Esophagus muscularis mucosa (tissue), 4 donors: ENCODE measurements at regions not wholly inside any gene's neighbourhood (a gene's known extent, or its start where the extent isn't known, plus 50 kb on each side); places are given as distances from the start of the nearest gene placed in this dataset.

Source experiments
- DNase-seq: peaks from one replicate; pipeline ENCODE4 v3.0.0-alpha.2; 2017; ENCODE audit errors: extremely low spot score
- H3K27ac ChIP-seq, 4 donors: fragments of 200-600 bp; sonication (generic); replicated peaks in 1 of 4; 1 replicate in 3 of 4; 2 replicates in 1 of 4; pipeline ENCODE4 v1.5.1; 2016 to 2019; ENCODE audit warnings: mild to moderate bottlenecking in 1 of 4
- H3K27me3 ChIP-seq, 4 donors: fragments of 200-600 bp; sonication (generic); one replicate each; pipeline versions ENCODE4 v1.5.1 to v1.6.0; 2016 to 2019
- H3K36me3 ChIP-seq, 4 donors: fragments of 200-600 bp; sonication (generic); one replicate each; pipeline ENCODE4 v1.5.1; 2016 to 2019
- H3K4me1 ChIP-seq, 4 donors: fragments of 200-600 bp; sonication (generic); one replicate each; pipeline ENCODE4 v1.5.1; 2016 to 2019
- H3K4me3 ChIP-seq, 4 donors: fragments of 200-600 bp; sonication (generic); 1 replicate in 2 of 4; 2 replicates in 2 of 4; pipeline ENCODE4 v1.5.1; 2016 to 2019; ENCODE audit warnings: mild to moderate bottlenecking in 4 of 4, moderate library complexity in 1 of 4
- H3K9me3 ChIP-seq, 4 donors: fragments of 200-600 bp; sonication (generic); 1 replicate in 3 of 4; 2 replicates in 1 of 4; pipeline ENCODE4 v1.5.1; 2016 to 2019
- CTCF ChIP-seq, 3 experiments: fragments of 200-600 bp in 2 of 3; fragments of 450-650 bp in 1 of 3; sonication (generic) in 2 of 3; IDR thresholded peaks; one replicate each; pipeline ENCODE4 v1.5.1; 2017 to 2019; ENCODE audit warnings: antibody characterized with exemption in 3 of 3, mild to moderate bottlenecking in 2 of 3, moderate library complexity in 1 of 3
- EP300 ChIP-seq: sonication (generic); formaldehyde crosslinking; IDR thresholded peaks from one replicate; pipeline ENCODE4 v1.6.1; 2017; ENCODE audit warnings: antibody characterized with exemption
- POLR2A ChIP-seq: fragments of 450-650 bp; IDR thresholded peaks from one replicate; pipeline ENCODE4 v1.6.1; 2017; ENCODE audit warnings: antibody characterized with exemption, moderate library complexity, mild to moderate bottlenecking, low read depth
- POLR2AphosphoS5 ChIP-seq, 2 donors: sonication (generic); formaldehyde crosslinking; IDR thresholded peaks; one replicate each; pipeline ENCODE4 v1.6.1; 2017; ENCODE audit warnings: antibody characterized with exemption in 2 of 2
- WGBS: methylation state at CpG from one replicate; pipeline ENCODE4 v1.1.5; 2018; 5-methylcytosine and 5-hydroxymethylcytosine counted together
- intact Hi-C: fragments of 100-400 bp; cut with DNase I; formaldehyde crosslinking; loops from one replicate; pipeline ENCODE4 v1.15.1; 2023

- H3K27ac ChIP-seq = no peak overlapping the region
- WGBS = 92% methylated on average over 3 of the region's 3 CpGs
- H3K9me3 ChIP-seq = no peaks in the 10 kb centered on the region
- intact Hi-C loops = no loop called here
- no peaks in the 10 kb centered on the region for H3K27me3 ChIP-seq
- no peaks in the 10 kb centered on the region for H3K36me3 ChIP-seq
- DNase-seq = no peak
- no peak overlapping the region for H3K4me3 ChIP-seq
- TF ChIP-seq CTCF (IDR thresholded peaks at IDR 0.05) = no peak
- TF ChIP-seq POLR2A = no peak
- TF ChIP-seq EP300 = no peak
- no peak for TF ChIP-seq POLR2AphosphoS5 (IDR thresholded peaks at IDR 0.05)
- H3K4me1 ChIP-seq = peaks cover 0 to 10% (median 4%) of the 10 kb centered on the region in 4 donors
Measured at GRCh38 chr1:221636096-221636495, 105.8 kb downstream of the DUSP10 start.

DNA sequence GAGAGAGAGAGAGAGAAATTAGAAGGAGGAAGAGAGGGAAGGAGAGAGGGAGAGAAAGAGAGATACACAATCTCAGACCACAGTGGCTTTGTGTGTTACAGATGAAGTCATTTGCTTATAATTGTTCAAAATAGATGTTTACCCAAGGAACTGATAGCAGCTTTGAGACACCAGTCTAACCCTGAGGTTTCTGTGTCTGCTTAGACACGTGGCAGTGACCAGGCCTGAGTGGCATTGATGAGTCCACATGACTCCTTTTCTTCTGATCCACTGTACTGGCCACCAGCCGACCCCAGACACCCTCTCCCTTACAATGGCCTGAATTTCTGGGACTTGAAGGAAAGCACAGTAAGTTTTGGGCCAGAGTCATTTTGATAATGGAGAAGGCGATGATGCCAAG, 104.9 kb downstream of the DUSP10 start:
- H3K27ac ChIP-seq = no peak overlapping the region
- 90% methylated on average over 3 of the region's 3 CpGs for WGBS
- no peak for DNase-seq

DNA sequence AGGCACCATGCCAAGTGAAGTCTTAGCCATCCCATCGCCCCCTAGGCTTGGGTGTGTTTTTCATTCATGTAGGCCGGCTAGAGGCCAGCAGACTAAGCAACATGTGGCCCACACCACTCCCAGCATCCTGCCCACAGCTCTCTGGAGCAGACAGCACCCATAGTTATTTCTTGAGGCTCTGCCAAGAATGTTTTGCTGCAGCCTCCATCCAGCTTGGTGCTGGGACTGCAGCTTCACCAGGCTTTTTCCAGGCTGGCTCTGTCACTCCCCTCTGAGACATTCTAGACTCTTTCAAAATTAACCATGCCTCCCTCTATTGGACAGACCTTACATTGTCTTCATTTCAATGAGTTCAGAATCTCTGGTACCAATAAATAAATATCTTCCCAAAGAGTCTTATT, 104.2 kb downstream of the DUSP10 start:
- Histone ChIP-seq H3K9me3 (no peaks in the 10 kb centered on the region), H3K27me3 (no peaks in the 10 kb centered on the region), H3K36me3 (no peaks in the 10 kb centered on the region), H3K4me1 (peaks cover 0 to 10% (median 4%) of the 10 kb centered on the region in 4 donors), H3K4me3 (no peak overlapping the region), H3K27ac (no peak overlapping the region)
- intact Hi-C loops = no loop called here
- TF ChIP-seq POLR2AphosphoS5 (IDR thresholded peaks at IDR 0.05) = no peak
- no peak for TF ChIP-seq EP300
- TF ChIP-seq CTCF (IDR thresholded peaks at IDR 0.05) = peak in 1 of 3 experiments; percentile 22
- TF ChIP-seq POLR2A = no peak
- 58% methylated on average over 2 of the region's 2 CpGs for WGBS
- no peak for DNase-seq

More for the DNA sequence above, 104.9 kb downstream of the DUSP10 start:
- Histone ChIP-seq H3K4me3 (no peak overlapping the region), H3K4me1 (peaks cover 0 to 10% (median 4%) of the 10 kb centered on the region in 4 donors), H3K27me3 (no peaks in the 10 kb centered on the region), H3K9me3 (no peaks in the 10 kb centered on the region), H3K36me3 (no peaks in the 10 kb centered on the region)
- TF ChIP-seq POLR2A (no peak), POLR2AphosphoS5 (IDR thresholded peaks at IDR 0.05) (no peak), EP300 (no peak), CTCF (IDR thresholded peaks at IDR 0.05) (no peak)
- intact Hi-C loops = no loop called here

DNA sequence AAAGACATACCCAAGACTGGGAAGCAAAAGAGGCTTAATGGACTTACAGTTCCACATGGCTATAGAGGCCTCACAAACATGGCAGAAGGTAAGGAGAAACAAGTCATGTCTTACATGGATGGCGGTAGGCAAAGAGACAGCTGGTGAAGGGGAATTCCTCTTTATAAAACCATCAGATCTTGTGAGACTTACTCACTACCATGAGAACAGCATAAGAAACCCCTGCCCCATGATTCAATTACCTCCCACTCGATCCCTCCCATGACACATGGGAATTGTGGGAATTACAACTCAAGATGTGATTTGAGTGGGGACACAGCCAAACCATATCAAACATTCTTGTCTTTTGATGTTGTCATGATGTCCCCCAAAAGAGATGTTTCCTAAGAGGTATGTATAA, 103.3 kb downstream of the DUSP10 start:
- Histone ChIP-seq H3K27ac (no peak overlapping the region), H3K4me1 (peaks cover 0 to 10% (median 4%) of the 10 kb centered on the region in 4 donors), H3K36me3 (no peaks in the 10 kb centered on the region), H3K4me3 (no peak overlapping the region), H3K9me3 (no peaks in the 10 kb centered on the region), H3K27me3 (no peaks in the 10 kb centered on the region)
- intact Hi-C loops = no loop called here
- TF ChIP-seq POLR2AphosphoS5 (IDR thresholded peaks at IDR 0.05) (no peak), POLR2A (no peak), CTCF (IDR thresholded peaks at IDR 0.05) (no peak), EP300 (no peak)
- WGBS = 91% methylated on average over 2 of the region's 2 CpGs
- no peak for DNase-seq

- 91% methylated on average over 3 of the region's 3 CpGs for WGBS
- no peak for TF ChIP-seq POLR2A
- TF ChIP-seq CTCF (IDR thresholded peaks at IDR 0.05) = no peak
- no peak for TF ChIP-seq POLR2AphosphoS5 (IDR thresholded peaks at IDR 0.05)
- no peak for TF ChIP-seq EP300
- DNase-seq = no peak
- intact Hi-C loops = no loop called here
- no peaks in the 10 kb centered on the region for H3K9me3 ChIP-seq
- no peaks in the 10 kb centered on the region for H3K27me3 ChIP-seq
- no peak overlapping the region for H3K27ac ChIP-seq
- H3K4me1 ChIP-seq = peaks cover 0 to 10% (median 4%) of the 10 kb centered on the region in 4 donors
- H3K36me3 ChIP-seq = no peaks in the 10 kb centered on the region
- H3K4me3 ChIP-seq = no peak overlapping the region
Measured at GRCh38 chr1:221641811-221642210, 100.1 kb downstream of the DUSP10 start.
